PC-3 (cell line): ENCODE measurements at regions not wholly inside any gene's neighbourhood (a gene's known extent, or its start where the extent isn't known, plus 50 kb on each side); places are given as distances from the start of the nearest gene placed in this dataset.

Experiments used
- EZH2 ChIP-seq: fragments of 300-600 bp; sonication (generic); IDR thresholded peaks from one replicate; pipeline ENCODE4 v1.6.1; 2017; ENCODE audit warnings: antibody characterized with exemption, mild to moderate bottlenecking, low read length; ENCODE audit not compliant: unreplicated experiment
- TF ChIP-seq, protein P1 (sequence below): fragments of 300-600 bp; sonication (generic); conservative IDR thresholded peaks from 2 replicates; pipeline ENCODE4 v1.5.1; 2017; ENCODE audit warnings: antibody characterized with exemption, low read depth, mild to moderate bottlenecking, low read length

DNA sequence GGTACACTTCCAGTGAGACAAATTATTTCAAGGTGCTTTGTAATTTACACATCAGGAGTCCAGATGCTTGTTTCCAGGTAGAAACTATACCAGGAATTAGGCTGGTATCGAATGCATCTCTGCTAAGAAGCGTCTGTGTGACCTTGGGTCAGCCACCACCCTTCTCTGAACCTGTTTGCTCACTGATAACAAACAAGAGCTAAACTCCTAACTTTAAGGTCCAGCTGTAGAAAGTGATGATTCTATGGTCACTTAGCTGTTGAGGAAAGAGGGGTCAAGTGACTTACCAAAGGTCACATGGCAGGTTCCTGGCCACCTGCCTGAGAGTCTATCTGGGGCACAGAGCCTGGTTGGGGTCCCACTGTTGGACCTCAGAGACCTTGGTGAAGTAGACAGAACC lies 95.4 kb downstream of the HIF1AN start:
- TF ChIP-seq EZH2 = no peak
- TF ChIP-seq, protein P1, sequence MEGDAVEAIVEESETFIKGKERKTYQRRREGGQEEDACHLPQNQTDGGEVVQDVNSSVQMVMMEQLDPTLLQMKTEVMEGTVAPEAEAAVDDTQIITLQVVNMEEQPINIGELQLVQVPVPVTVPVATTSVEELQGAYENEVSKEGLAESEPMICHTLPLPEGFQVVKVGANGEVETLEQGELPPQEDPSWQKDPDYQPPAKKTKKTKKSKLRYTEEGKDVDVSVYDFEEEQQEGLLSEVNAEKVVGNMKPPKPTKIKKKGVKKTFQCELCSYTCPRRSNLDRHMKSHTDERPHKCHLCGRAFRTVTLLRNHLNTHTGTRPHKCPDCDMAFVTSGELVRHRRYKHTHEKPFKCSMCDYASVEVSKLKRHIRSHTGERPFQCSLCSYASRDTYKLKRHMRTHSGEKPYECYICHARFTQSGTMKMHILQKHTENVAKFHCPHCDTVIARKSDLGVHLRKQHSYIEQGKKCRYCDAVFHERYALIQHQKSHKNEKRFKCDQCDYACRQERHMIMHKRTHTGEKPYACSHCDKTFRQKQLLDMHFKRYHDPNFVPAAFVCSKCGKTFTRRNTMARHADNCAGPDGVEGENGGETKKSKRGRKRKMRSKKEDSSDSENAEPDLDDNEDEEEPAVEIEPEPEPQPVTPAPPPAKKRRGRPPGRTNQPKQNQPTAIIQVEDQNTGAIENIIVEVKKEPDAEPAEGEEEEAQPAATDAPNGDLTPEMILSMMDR = no peak
